ENCODE measurements at regions not wholly inside any gene's neighbourhood (a gene's known extent, or its start where the extent isn't known, plus 50 kb on each side); places are given as distances from the start of the nearest gene placed in this dataset.

DNA sequence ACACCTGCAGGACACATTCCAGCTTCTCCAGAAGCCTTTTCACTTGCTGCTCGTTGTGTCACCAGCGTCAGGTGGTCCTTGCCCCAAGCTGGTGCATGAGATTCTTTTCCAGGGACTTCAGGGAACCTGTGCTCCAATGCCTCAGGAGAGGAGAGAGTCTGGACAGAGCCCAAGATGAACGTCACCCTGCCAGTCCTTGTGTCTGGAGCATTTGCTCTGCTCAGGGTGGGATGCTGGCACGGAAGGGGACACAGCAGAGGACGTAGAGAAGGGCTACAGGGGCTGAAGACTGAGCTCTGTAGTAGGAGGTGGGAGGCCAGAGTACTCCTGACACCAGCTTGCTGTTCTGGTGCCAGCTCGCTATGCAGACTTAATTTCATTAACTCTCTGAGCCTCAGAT, 262.1 kb downstream of the XXYLT1 start:
- TF ChIP-seq, protein P1, sequence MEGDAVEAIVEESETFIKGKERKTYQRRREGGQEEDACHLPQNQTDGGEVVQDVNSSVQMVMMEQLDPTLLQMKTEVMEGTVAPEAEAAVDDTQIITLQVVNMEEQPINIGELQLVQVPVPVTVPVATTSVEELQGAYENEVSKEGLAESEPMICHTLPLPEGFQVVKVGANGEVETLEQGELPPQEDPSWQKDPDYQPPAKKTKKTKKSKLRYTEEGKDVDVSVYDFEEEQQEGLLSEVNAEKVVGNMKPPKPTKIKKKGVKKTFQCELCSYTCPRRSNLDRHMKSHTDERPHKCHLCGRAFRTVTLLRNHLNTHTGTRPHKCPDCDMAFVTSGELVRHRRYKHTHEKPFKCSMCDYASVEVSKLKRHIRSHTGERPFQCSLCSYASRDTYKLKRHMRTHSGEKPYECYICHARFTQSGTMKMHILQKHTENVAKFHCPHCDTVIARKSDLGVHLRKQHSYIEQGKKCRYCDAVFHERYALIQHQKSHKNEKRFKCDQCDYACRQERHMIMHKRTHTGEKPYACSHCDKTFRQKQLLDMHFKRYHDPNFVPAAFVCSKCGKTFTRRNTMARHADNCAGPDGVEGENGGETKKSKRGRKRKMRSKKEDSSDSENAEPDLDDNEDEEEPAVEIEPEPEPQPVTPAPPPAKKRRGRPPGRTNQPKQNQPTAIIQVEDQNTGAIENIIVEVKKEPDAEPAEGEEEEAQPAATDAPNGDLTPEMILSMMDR (IDR thresholded peaks at IDR 0.05; ENCODE audit: insufficient read depth, low read length, poor library complexity, severe bottlenecking), result no peak
- no peak for DNase-seq (ENCODE audit: low read depth)
- Histone ChIP-seq H3K27me3 (ENCODE audit: control insufficient read depth, insufficient read depth, low read length) (peaks cover 10% of the 10 kb centered on the region), H3K36me3 (ENCODE audit: control insufficient read depth, insufficient read depth, low read length) (no peaks in the 10 kb centered on the region), H3K4me3 (ENCODE audit: low read depth, low read length) (no peak overlapping the region)

DNA sequence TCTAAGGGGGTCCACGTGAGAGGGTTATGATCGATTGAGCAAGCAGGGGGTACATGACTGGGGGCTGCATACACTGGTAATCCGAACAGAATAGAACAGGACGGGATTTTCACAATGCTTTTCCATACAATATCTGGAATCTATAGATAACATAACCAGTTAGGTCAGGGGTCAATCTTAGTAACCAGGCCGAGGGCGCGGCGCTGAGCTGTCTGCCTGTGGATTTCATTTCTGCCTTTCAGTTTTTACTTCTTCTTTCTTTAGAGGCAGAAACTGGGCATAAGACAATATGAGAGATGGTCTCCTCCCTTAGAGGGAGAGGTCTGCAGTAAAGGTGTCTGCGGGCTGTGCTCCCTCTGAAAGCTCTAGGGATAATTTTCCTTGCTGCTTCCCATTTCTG, 261.3 kb downstream of the XXYLT1 start:
- no peak for DNase-seq (ENCODE audit: low read depth)
- peaks cover 10% of the 10 kb centered on the region for H3K27me3 ChIP-seq (ENCODE audit: control insufficient read depth, insufficient read depth, low read length)
- TF ChIP-seq, protein P1 (IDR thresholded peaks at IDR 0.05; ENCODE audit: insufficient read depth, low read length, poor library complexity, severe bottlenecking), result no peak
- no peak overlapping the region for H3K4me3 ChIP-seq (ENCODE audit: low read depth, low read length)
- no peaks in the 10 kb centered on the region for H3K36me3 ChIP-seq (ENCODE audit: control insufficient read depth, insufficient read depth, low read length)

DNA sequence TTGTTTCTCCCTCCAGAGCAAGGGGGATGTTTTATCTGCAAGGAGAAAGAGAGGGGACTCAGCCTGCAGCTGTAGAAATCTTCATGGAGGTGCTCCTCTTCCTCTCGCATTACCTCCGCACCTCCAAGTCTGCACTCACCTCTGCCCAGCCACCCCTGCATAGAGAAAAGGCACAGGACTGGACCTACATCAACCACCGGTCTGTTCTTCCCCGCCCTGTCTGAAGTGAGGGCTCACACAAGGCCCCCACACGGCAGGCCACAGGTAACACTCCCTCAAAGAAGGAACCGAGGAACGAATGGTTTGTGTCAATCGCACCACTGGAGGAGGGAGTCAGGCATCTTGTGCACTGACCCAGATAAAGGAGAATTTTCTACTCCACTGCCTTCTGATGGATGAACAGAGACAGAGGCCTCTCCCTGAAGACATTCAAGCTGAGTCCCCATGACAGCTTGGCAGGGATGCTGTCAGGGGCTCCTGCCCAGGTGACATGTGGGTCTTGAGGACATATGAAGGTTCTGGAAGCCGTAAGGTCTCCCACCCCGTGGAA, 260.3 kb downstream of the XXYLT1 start:
- H3K4me3 ChIP-seq (ENCODE audit: low read depth, low read length), result no peak overlapping the region
- TF ChIP-seq, protein P1 (IDR thresholded peaks at IDR 0.05; ENCODE audit: insufficient read depth, low read length, poor library complexity, severe bottlenecking), result no peak
- H3K27me3 ChIP-seq (ENCODE audit: control insufficient read depth, insufficient read depth, low read length), result peaks cover 9% of the 10 kb centered on the region
- H3K36me3 ChIP-seq (ENCODE audit: control insufficient read depth, insufficient read depth, low read length), result no peaks in the 10 kb centered on the region
- DNase-seq (ENCODE audit: low read depth), result no peak

DNA sequence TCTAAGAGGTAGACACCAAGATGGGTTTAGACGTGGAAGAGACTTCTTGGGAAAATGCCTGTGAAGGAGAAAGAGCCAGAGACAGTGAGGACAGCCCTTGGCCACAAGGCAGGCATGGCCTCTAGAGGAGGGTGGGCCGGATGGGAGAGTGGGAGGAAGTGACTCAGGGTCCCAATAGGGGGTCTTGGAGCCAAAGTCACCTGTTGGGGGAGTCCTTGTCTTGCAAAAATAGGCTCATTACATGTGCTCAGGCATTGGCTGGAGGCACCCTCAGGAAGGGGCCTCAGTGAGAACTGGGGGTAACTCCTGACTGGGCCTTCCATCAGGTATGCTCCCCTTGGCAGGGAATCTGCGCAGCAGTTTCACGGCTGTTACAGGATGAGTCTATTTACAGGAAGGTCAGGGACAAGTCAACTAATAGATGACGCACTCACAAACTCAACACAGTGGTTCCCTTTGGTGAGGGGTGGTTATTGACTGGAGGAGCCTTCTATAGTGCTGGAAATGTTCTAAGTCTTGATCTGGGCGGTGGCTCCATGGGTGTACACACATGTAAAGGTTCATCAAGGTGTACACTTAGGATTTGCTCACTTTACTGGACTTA, 259.6 kb downstream of the XXYLT1 start:
- Histone ChIP-seq H3K4me3 (ENCODE audit: low read depth, low read length) (no peak overlapping the region), H3K36me3 (ENCODE audit: control insufficient read depth, insufficient read depth, low read length) (no peaks in the 10 kb centered on the region), H3K27me3 (ENCODE audit: control insufficient read depth, insufficient read depth, low read length) (peaks cover 5% of the 10 kb centered on the region)
- no peak for DNase-seq (ENCODE audit: low read depth)
- TF ChIP-seq, protein P1 (IDR thresholded peaks at IDR 0.05; ENCODE audit: insufficient read depth, low read length, poor library complexity, severe bottlenecking), result no peak

DNA sequence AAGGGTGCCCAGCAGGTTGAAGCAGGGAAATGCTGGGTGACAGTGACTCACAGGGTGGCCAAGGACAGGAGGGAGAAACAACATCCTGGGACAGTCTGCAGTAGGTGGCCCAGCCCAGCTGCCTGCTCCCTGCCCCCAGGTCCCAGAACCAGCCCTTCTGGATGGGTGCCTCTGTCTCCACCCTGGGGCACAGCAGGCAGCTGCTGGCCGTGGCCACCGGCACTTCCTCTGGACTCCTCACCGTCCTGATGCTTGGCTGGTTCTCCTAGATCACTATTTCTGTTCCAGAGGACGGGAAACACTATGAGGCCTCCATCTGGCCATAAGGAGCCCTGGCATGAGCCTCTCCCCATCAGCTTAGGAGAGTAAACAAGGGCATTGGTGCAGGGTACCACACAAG, 258.9 kb downstream of the XXYLT1 start:
- no peak for DNase-seq (ENCODE audit: low read depth)
- Histone ChIP-seq H3K27me3 (ENCODE audit: control insufficient read depth, insufficient read depth, low read length) (peaks cover 5% of the 10 kb centered on the region), H3K36me3 (ENCODE audit: control insufficient read depth, insufficient read depth, low read length) (no peaks in the 10 kb centered on the region), H3K4me3 (ENCODE audit: low read depth, low read length) (no peak overlapping the region)
- TF ChIP-seq, protein P1 (IDR thresholded peaks at IDR 0.05; ENCODE audit: insufficient read depth, low read length, poor library complexity, severe bottlenecking), result no peak

DNA sequence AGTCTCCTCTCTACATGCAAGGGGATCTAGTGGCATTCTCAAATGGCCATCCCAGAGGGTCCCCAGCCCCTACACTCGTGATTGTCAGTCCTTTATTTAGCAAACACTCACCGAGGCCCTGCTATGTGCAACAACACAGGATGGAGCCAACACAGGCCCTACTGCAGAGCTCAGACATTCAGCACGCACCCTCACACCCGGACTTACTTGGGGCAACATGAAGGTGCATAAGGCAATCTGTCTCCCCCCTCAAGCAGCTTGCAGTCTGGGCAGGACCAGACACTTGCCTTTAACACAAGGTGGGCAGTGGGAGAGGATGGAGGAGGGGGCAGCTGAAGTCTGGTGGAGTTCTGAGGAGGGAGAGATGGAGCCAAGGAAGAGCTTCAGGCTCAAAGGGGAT, 258.4 kb downstream of the XXYLT1 start:
- Histone ChIP-seq H3K27me3 (ENCODE audit: control insufficient read depth, insufficient read depth, low read length) (peaks cover 5% of the 10 kb centered on the region), H3K36me3 (ENCODE audit: control insufficient read depth, insufficient read depth, low read length) (no peaks in the 10 kb centered on the region), H3K4me3 (ENCODE audit: low read depth, low read length) (no peak overlapping the region)
- TF ChIP-seq, protein P1 (IDR thresholded peaks at IDR 0.05; ENCODE audit: insufficient read depth, low read length, poor library complexity, severe bottlenecking), result no peak
- DNase-seq (ENCODE audit: low read depth), result no peak
